PC-3 (cell line): ENCODE measurements at regions not wholly inside any gene's neighbourhood (a gene's known extent, or its start where the extent isn't known, plus 50 kb on each side); places are given as distances from the start of the nearest gene placed in this dataset.

ENCODE experiments used
- CTCF ChIP-seq: fragments of 300-600 bp; sonication (generic); conservative IDR thresholded peaks from 2 replicates; pipeline ENCODE4 v1.5.1; 2017; ENCODE audit warnings: antibody characterized with exemption, low read depth, mild to moderate bottlenecking, low read length
- EZH2 ChIP-seq: fragments of 300-600 bp; sonication (generic); IDR thresholded peaks from one replicate; pipeline ENCODE4 v1.6.1; 2017; ENCODE audit warnings: antibody characterized with exemption, mild to moderate bottlenecking, low read length; ENCODE audit not compliant: unreplicated experiment

GRCh38 chr7:32680259-32681173 lies 185.2 kb downstream of the AVL9 start:
- TF ChIP-seq CTCF (no peak), EZH2 (no peak)
